Stomach (tissue), 4 donors: ENCODE measurements at regions not wholly inside any gene's neighbourhood (a gene's known extent, or its start where the extent isn't known, plus 50 kb on each side); places are given as distances from the start of the nearest gene placed in this dataset.

Experiments
- POLR2A ChIP-seq, 4 donors: fragments of 450-650 bp; IDR thresholded peaks; one replicate each; pipeline ENCODE4 v1.6.1; 2016; ENCODE audit warnings: antibody characterized with exemption in 4 of 4, control low read depth in 2 of 4, mild to moderate bottlenecking in 1 of 4, moderate library complexity in 1 of 4
- POLR2AphosphoS5 ChIP-seq, 3 donors: sonication (generic); formaldehyde crosslinking; IDR thresholded peaks; one replicate each; pipeline ENCODE4 v1.6.1; 2016; ENCODE audit warnings: antibody characterized with exemption in 3 of 3
- TF ChIP-seq, protein P1 (sequence below), 7 experiments: fragments of 450-650 bp in 4 of 7; fragments of 200-600 bp in 3 of 7; sonication (generic) in 3 of 7; IDR thresholded peaks; one replicate each; pipeline ENCODE4 v1.5.1; 2016 to 2019; ENCODE audit warnings: antibody characterized with exemption in 7 of 7, control low read depth in 2 of 7, mild to moderate bottlenecking in 1 of 7

DNA sequence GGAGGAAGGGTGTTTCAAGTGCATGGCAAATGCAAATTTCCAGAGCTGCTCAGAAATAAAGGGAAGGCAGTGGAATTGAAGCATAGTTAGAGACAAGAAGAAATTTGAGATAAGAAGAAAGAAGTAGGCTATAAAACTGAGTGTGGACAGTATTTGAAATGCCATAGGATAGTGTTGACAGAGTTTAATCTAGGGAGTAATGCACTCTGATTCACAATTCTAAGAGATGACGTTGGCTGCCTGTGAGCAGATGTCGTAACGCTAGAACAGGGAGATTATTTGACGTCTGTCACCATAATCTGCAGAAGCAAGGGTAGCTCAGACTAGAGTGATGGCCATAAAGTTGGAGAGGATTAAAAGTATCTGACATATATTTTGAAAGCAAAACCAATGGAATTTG, 389.9 kb upstream of the KIRREL3 start:
- TF ChIP-seq POLR2A (IDR thresholded peaks at IDR 0.05) (no peak), POLR2AphosphoS5 (IDR thresholded peaks at IDR 0.05) (no peak)
- TF ChIP-seq, protein P1, sequence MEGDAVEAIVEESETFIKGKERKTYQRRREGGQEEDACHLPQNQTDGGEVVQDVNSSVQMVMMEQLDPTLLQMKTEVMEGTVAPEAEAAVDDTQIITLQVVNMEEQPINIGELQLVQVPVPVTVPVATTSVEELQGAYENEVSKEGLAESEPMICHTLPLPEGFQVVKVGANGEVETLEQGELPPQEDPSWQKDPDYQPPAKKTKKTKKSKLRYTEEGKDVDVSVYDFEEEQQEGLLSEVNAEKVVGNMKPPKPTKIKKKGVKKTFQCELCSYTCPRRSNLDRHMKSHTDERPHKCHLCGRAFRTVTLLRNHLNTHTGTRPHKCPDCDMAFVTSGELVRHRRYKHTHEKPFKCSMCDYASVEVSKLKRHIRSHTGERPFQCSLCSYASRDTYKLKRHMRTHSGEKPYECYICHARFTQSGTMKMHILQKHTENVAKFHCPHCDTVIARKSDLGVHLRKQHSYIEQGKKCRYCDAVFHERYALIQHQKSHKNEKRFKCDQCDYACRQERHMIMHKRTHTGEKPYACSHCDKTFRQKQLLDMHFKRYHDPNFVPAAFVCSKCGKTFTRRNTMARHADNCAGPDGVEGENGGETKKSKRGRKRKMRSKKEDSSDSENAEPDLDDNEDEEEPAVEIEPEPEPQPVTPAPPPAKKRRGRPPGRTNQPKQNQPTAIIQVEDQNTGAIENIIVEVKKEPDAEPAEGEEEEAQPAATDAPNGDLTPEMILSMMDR (IDR thresholded peaks at IDR 0.05) = no peak
